ENCODE measurements at regions not wholly inside any gene's neighbourhood (a gene's known extent, or its start where the extent isn't known, plus 50 kb on each side); places are given as distances from the start of the nearest gene placed in this dataset.
A peak's percentile ranks its signal among the peaks of the same experiment; 100 is the strongest.

GRCh38 chr18:43596105-43596712 is 318.9 kb upstream of the SYT4 start:
- TF ChIP-seq, protein P1, sequence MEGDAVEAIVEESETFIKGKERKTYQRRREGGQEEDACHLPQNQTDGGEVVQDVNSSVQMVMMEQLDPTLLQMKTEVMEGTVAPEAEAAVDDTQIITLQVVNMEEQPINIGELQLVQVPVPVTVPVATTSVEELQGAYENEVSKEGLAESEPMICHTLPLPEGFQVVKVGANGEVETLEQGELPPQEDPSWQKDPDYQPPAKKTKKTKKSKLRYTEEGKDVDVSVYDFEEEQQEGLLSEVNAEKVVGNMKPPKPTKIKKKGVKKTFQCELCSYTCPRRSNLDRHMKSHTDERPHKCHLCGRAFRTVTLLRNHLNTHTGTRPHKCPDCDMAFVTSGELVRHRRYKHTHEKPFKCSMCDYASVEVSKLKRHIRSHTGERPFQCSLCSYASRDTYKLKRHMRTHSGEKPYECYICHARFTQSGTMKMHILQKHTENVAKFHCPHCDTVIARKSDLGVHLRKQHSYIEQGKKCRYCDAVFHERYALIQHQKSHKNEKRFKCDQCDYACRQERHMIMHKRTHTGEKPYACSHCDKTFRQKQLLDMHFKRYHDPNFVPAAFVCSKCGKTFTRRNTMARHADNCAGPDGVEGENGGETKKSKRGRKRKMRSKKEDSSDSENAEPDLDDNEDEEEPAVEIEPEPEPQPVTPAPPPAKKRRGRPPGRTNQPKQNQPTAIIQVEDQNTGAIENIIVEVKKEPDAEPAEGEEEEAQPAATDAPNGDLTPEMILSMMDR (IDR thresholded peaks at IDR 0.05; ENCODE audit: borderline replicate concordance, control extremely low read depth, extremely low read depth, insufficient read depth, missing control alignments): peak; percentile 32
- DNase-seq (ENCODE audit: low spot score): peak; percentile 54
- in situ Hi-C loops (cut with MboI; ENCODE audit: low sequenced_read_pairs, unreplicated experiment): no loop called here

DNA sequence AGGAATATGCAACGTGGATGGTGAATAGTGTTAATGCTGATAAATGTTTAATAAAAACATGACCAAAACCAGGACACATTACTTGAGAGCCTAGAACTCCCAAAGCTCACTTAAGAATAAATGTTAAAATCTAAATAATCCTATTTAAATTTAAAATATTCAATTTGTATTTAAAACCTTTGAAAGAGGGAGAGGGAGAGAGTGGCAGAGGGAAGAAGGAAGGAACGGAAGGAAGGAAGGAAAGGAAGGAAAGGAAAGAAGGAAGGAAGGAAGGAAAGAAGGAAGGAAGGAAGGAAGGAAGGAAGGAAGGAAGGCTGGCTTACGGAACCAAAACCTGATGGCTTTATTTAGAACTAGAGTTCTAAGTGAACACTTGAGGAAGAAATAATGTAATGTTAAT is 324.1 kb upstream of the SYT4 start:
- in situ Hi-C loops (cut with MboI; ENCODE audit: low sequenced_read_pairs, unreplicated experiment): no loop called here
- no peak for DNase-seq (ENCODE audit: low spot score)
- TF ChIP-seq, protein P1 (IDR thresholded peaks at IDR 0.05; ENCODE audit: borderline replicate concordance, control extremely low read depth, extremely low read depth, insufficient read depth, missing control alignments): no peak

DNA sequence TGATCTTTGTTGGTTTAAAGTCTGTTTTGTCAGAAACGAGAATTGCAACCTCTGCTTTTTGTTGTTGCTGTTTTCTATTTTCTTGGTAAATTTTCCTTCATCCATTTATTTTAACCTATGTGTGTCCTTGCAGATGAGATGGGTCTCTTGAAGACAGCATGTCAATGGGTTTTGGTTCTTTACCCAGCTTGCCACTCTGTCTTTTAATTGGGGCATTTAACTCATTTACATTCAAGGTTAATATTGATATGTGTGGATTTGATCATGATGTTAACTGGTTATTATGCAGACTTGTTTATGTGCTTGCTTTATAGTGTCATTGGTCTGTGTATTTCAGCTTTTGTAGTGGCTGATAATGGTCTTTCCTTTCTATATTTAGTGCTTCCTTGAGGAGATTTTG is 327.9 kb upstream of the SYT4 start:
- in situ Hi-C loops (cut with MboI; ENCODE audit: low sequenced_read_pairs, unreplicated experiment): no loop called here
- TF ChIP-seq, protein P1 (IDR thresholded peaks at IDR 0.05; ENCODE audit: borderline replicate concordance, control extremely low read depth, extremely low read depth, insufficient read depth, missing control alignments): no peak
- no peak for DNase-seq (ENCODE audit: low spot score)

- in situ Hi-C loops (cut with MboI; ENCODE audit: low sequenced_read_pairs, unreplicated experiment): no loop called here
- DNase-seq (ENCODE audit: low spot score): no peak
- TF ChIP-seq, protein P1 (IDR thresholded peaks at IDR 0.05; ENCODE audit: borderline replicate concordance, control extremely low read depth, extremely low read depth, insufficient read depth, missing control alignments): no peak
These were observed 329.5 kb upstream of the SYT4 start for GRCh38 chr18:43606795-43607194.

DNA sequence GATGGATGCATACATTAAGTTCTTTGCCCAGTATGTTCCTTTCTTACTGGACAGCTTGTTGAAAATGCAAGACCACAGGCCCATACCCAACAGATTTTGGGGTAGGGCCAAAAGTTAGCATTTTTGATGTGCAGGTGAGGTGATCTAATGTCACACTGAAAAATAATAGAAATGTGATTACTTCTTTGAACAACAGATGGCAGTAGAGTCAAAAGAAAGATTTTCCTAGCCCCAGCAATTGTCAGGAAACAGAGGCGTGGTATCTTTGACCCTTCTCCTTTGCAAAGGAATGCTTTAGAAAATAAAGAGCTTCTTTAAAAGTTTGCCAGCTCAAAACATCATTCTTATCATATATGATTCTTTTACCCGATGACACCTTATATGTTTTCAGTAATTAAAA is 343.6 kb upstream of the SYT4 start:
- DNase-seq (ENCODE audit: low spot score): peak; percentile 40
- in situ Hi-C loops (cut with MboI; ENCODE audit: low sequenced_read_pairs, unreplicated experiment): no loop called here
- TF ChIP-seq, protein P1 (IDR thresholded peaks at IDR 0.05; ENCODE audit: borderline replicate concordance, control extremely low read depth, extremely low read depth, insufficient read depth, missing control alignments): peak; percentile 14

- in situ Hi-C loops (cut with MboI; ENCODE audit: low sequenced_read_pairs, unreplicated experiment): no loop called here
- TF ChIP-seq, protein P1 (IDR thresholded peaks at IDR 0.05; ENCODE audit: borderline replicate concordance, control extremely low read depth, extremely low read depth, insufficient read depth, missing control alignments): no peak
- no peak for DNase-seq (ENCODE audit: low spot score)
These were observed 344.7 kb upstream of the SYT4 start for GRCh38 chr18:43622024-43622423.
